Body of pancreas (tissue), 4 donors: ENCODE measurements at regions not wholly inside any gene's neighbourhood (a gene's known extent, or its start where the extent isn't known, plus 50 kb on each side); places are given as distances from the start of the nearest gene placed in this dataset.

Source experiments
- ATAC-seq: fragments of 150-250 bp; one replicate; pipeline ENCODE4 v1.9.1; 2016
- DNase-seq, 4 donors: peaks; one replicate each; pipeline ENCODE4 v3.0.0-alpha.2; 2019
- H3K27ac ChIP-seq, 4 donors: fragments of 200-600 bp; sonication (generic); 1 replicate in 3 of 4; 2 replicates in 1 of 4; pipeline versions ENCODE4 v1.5.1 to v1.6.1; 2016 to 2019; ENCODE audit warnings: mild to moderate bottlenecking in 1 of 4, mixed read lengths in 1 of 4, moderate library complexity in 1 of 4
- H3K27me3 ChIP-seq, 2 donors: fragments of 200-600 bp; sonication (generic); one replicate each; pipeline ENCODE4 v1.6.0; 2016; ENCODE audit warnings: mild to moderate bottlenecking in 1 of 2
- H3K36me3 ChIP-seq, 2 donors: fragments of 200-600 bp; sonication (generic); replicated peaks in 1 of 2; 2 replicates each; pipeline ENCODE4 v1.5.1; 2016; ENCODE audit warnings: low read depth in 2 of 2; ENCODE audit not compliant: insufficient read depth in 1 of 2
- H3K4me1 ChIP-seq: fragments of 200-600 bp; sonication (generic); one replicate; pipeline ENCODE4 v1.6.0; 2016
- H3K4me3 ChIP-seq, 2 donors: fragments of 200-600 bp; sonication (generic); 1 replicate in 1 of 2; 2 replicates in 1 of 2; pipeline ENCODE4 v1.5.1; 2016 to 2019
- H3K9me3 ChIP-seq, 3 donors: fragments of 200-600 bp; sonication (generic); 1 replicate in 2 of 3; 2 replicates in 1 of 3; pipeline ENCODE4 v1.5.1; 2016
- CTCF ChIP-seq, 7 experiments: fragments of 450-650 bp in 4 of 7; fragments of 200-600 bp in 3 of 7; sonication (generic) in 3 of 7; IDR thresholded peaks; one replicate each; pipeline ENCODE4 v1.5.1; 2016 to 2019; ENCODE audit warnings: antibody characterized with exemption in 7 of 7
- POLR2A ChIP-seq, 3 donors: fragments of 450-650 bp; IDR thresholded peaks; one replicate each; pipeline ENCODE4 v1.6.1; 2016; ENCODE audit warnings: antibody characterized with exemption in 3 of 3, mild to moderate bottlenecking in 2 of 3
- WGBS, 2 donors: methylation state at CpG; one replicate each; pipeline ENCODE4 v1.1.5; 2017; 5-methylcytosine and 5-hydroxymethylcytosine counted together
- intact Hi-C: fragments of 100-400 bp; cut with DNase I; formaldehyde crosslinking; loops from one replicate; pipeline ENCODE4 v1.15.1; 2023

- WGBS, 2 donors: 77 to 80% methylated on average over 1 of the region's 1 CpG
- H3K27ac ChIP-seq: no peak overlapping the region
- no peaks in the 10 kb centered on the region for H3K36me3 ChIP-seq
- TF ChIP-seq POLR2A (IDR thresholded peaks at IDR 0.05): no peak
- H3K4me3 ChIP-seq: no peak overlapping the region
- ATAC-seq: no peak
- H3K27me3 ChIP-seq: no peaks in the 10 kb centered on the region
- DNase-seq: no peak
- no peaks in the 10 kb centered on the region for H3K9me3 ChIP-seq
- intact Hi-C loops: no loop called here
- H3K4me1 ChIP-seq: peaks cover 33% of the 10 kb centered on the region
Observed at GRCh38 chr6:11640486-11640885, 102.9 kb downstream of the TMEM170B start.

GRCh38 chr6:11644071-11644470 lies 106.5 kb downstream of the TMEM170B start:
- DNase-seq (no peak), ATAC-seq (no peak)
- Histone ChIP-seq H3K36me3 (no peaks in the 10 kb centered on the region), H3K4me3 (no peak overlapping the region), H3K27ac (no peak overlapping the region), H3K4me1 (peaks cover 4% of the 10 kb centered on the region), H3K9me3 (no peaks in the 10 kb centered on the region), H3K27me3 (no peaks in the 10 kb centered on the region)
- 92 to 100% methylated on average over 2 of the region's 2 CpGs for WGBS, 2 donors
- intact Hi-C loops: no loop called here
- TF ChIP-seq POLR2A (IDR thresholded peaks at IDR 0.05): no peak
- TF ChIP-seq CTCF (IDR thresholded peaks at IDR 0.05): no peak

- ATAC-seq (no peak), DNase-seq (no peak)
- H3K9me3 ChIP-seq: no peaks in the 10 kb centered on the region
- WGBS, 2 donors: 93 to 95% methylated on average over 4 of the region's 4 CpGs
- intact Hi-C loops: no loop called here
- no peak overlapping the region for H3K4me3 ChIP-seq
- H3K36me3 ChIP-seq: no peaks in the 10 kb centered on the region
- TF ChIP-seq POLR2A (IDR thresholded peaks at IDR 0.05): no peak
- no peak for TF ChIP-seq CTCF (IDR thresholded peaks at IDR 0.05)
- no peak overlapping the region for H3K27ac ChIP-seq
- H3K27me3 ChIP-seq: no peaks in the 10 kb centered on the region
- H3K4me1 ChIP-seq: no peaks in the 10 kb centered on the region
Observed at GRCh38 chr6:11644601-11645000, 107.1 kb downstream of the TMEM170B start.

- Histone ChIP-seq H3K27ac (no peak overlapping the region), H3K36me3 (no peaks in the 10 kb centered on the region), H3K4me1 (no peaks in the 10 kb centered on the region), H3K9me3 (no peaks in the 10 kb centered on the region), H3K27me3 (no peaks in the 10 kb centered on the region), H3K4me3 (no peak overlapping the region)
- 75 to 79% methylated on average over 1 of the region's 1 CpG for WGBS, 2 donors
- no peak for ATAC-seq
- DNase-seq: no peak
- TF ChIP-seq CTCF (IDR thresholded peaks at IDR 0.05) (no peak), POLR2A (IDR thresholded peaks at IDR 0.05) (no peak)
- intact Hi-C loops: no loop called here
Observed at GRCh38 chr6:11645016-11645415, 107.5 kb downstream of the TMEM170B start.

GRCh38 chr6:11648436-11648775 lies 110.9 kb downstream of the TMEM170B start:
- no peaks in the 10 kb centered on the region for H3K4me1 ChIP-seq
- no peak for DNase-seq
- no peak for ATAC-seq
- no peaks in the 10 kb centered on the region for H3K27me3 ChIP-seq
- no peak overlapping the region for H3K27ac ChIP-seq
- intact Hi-C loops: no loop called here
- no peaks in the 10 kb centered on the region for H3K36me3 ChIP-seq
- H3K9me3 ChIP-seq: no peaks in the 10 kb centered on the region
- TF ChIP-seq CTCF (IDR thresholded peaks at IDR 0.05) (no peak), POLR2A (IDR thresholded peaks at IDR 0.05) (no peak)
- WGBS, 2 donors: 60 to 92% methylated on average over 2 of the region's 2 CpGs
- no peak overlapping the region for H3K4me3 ChIP-seq
